Stimulated activated CD4-positive, alpha-beta T cell treated with anti-CD3 and anti-CD28 coated beads, TNF-alpha, amount 100 ng/mL, for 48 hours (primary cell): ENCODE measurements at regions not wholly inside any gene's neighbourhood (a gene's known extent, or its start where the extent isn't known, plus 50 kb on each side); places are given as distances from the start of the nearest gene placed in this dataset.
"Not testable (repeated sequence)": the region's sequence is repeated elsewhere in the genome, so short reads cannot be mapped to it uniquely, and the experiment has no call there.

Source experiments
- DNase-seq, 3 donors: peaks; one replicate each; pipeline ENCODE4 v3.0.0-alpha.2; 2020; ENCODE audit warnings: low read depth in 3 of 3

GRCh38 chr11:91047882-91048281 is 825.0 kb upstream of the CHORDC1 start:
- no peak for DNase-seq

DNA sequence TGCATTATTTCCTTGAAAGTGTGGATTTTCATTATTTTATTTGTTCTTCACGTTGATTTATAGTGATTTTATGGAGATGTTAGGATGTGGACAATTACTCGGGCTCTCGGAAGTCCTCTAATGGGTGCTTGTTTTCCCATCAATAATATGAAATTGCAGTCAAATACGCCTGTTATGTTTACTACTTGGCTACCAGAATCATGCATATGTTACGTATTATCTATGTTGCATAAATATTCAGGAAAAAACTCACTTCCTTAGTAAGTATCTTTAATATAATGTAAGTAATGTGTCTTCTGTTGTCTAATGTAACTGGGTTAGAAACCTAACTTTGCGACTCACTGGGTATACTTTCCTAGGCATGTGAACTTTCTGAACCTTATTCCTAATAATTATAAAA is 823.4 kb upstream of the CHORDC1 start:
- DNase-seq: no peak

DNA sequence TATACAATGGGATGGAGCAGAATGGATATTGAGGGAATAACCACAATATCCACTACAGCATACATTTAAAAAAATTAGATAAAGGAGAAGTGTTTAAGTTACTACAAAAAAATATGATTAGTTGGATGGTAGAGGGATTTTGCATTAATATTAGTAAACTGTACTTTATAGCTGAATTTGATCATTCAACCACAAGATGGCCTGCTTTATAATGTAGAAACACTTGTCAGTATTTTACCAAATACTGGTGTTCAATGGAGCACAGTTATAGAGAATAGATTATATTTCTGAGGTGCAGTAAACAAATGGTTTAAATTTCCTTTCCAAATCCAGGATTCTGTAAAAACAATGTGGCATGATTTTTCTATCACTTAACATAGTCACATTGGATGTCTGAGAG is 818.8 kb upstream of the CHORDC1 start:
- DNase-seq: no peak

GRCh38 chr11:91023731-91024130 is 800.9 kb upstream of the CHORDC1 start:
- DNase-seq: no peak

- DNase-seq: no peak
Observed at GRCh38 chr11:91011503-91011902, 788.7 kb upstream of the CHORDC1 start.

GRCh38 chr11:91005458-91005857 is 782.6 kb upstream of the CHORDC1 start:
- DNase-seq: no peak

GRCh38 chr11:90997241-90997640 is 774.4 kb upstream of the CHORDC1 start:
- DNase-seq: no peak

DNA sequence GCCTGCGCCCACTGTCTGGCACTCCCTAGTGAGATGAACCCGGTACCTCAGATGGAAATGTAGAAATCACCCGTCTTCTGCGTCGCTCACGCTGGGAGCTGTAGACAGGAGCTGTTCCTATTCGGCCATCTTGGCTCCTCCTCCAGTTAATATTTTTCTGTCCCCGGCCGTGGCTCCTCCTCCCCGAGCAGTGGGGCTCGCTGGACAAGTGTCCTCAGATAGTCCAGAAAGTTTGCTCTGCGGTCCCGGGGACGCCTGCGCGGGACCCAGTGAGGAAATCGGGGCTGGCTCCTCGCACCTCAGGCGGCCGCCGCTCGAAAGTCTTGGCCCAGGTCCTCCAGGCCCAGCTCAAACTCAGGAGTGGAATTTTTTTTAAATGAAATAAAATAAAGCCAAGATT is 749.3 kb upstream of the CHORDC1 start:
- DNase-seq: not testable (repeated sequence)

GRCh38 chr11:90947930-90948329 is 725.1 kb upstream of the CHORDC1 start:
- no peak for DNase-seq

GRCh38 chr11:90930252-90930651 is 707.4 kb upstream of the CHORDC1 start:
- DNase-seq: no peak

DNA sequence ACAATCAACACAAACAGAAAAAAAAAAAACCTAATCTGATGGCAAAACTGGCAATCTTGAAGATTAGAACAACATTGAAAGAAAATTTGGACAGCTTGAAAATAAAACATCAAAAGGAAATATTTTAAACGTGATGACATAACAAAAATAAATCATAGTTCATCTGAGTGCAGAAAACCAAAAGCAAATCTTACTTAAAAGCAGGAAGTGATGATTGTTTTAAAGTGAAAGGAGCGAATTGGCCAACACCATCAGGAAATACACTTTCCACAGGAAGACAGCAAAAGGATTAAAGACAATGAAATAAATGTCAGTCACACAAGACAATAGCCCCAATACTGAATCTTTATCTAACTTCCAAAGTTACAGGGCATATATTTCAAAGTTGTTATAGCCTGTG is 696.5 kb upstream of the CHORDC1 start:
- no peak for DNase-seq

GRCh38 chr11:90916706-90917105 is 693.9 kb upstream of the CHORDC1 start:
- no peak for DNase-seq

GRCh38 chr11:90913131-90913668 is 690.4 kb upstream of the CHORDC1 start:
- DNase-seq: no peak

DNA sequence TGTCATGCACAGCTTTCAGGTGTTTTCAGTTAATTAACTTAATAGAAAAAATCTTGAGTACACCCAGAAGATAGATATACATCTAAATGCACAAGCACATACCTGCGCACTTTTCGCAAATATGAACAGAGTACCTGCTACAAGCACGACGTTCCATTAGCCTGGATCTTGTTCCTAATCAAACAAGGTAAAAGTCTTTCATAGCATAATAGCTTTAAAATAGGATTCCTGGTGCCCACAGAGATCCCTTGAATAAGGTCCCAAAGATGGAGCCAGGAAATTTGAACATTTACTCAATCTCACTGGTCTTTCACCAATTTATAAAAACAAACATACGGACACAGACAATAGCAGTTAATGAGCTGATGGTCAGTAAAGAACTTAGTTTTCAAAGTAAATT is 689.8 kb upstream of the CHORDC1 start:
- no peak for DNase-seq

GRCh38 chr11:90911192-90911591 is 688.3 kb upstream of the CHORDC1 start:
- no peak for DNase-seq

DNA sequence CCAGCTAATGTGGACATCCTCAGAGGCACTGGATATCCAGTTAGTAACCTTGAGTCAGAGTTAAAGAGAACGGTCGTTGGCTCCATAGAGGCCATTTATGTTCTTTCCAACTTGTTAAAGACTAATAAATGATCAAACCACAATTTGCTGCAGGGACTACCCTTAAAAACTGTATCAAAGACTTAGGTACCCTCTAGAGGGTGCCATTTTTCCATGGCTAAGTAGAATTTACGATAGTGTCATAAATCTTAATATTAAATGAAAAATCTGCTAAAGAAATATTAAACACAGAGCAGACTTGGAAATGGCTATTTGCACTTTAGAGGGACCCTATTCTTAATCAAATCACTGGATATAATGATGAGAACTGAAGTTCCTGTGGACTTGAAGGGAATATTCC is 685.2 kb upstream of the CHORDC1 start:
- no peak for DNase-seq

DNA sequence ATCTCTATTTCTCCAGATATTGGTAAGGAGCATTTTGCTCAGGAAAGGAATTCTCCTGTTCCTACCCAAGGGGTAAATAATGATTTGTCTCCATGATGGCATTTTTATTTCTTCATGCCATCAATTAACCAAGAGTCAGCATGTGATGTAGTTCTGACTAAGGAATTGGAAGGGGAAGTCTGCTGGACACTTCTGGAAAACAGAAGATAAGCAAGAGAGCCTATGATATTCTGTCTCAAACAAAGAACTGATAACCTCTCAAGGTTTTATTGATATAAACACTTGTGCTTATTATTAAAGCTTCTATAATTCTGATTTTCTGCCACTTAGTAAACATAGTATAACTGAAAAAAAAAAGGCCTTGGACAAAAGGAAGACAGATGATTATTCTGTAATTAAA is 673.0 kb upstream of the CHORDC1 start:
- DNase-seq: no peak

DNA sequence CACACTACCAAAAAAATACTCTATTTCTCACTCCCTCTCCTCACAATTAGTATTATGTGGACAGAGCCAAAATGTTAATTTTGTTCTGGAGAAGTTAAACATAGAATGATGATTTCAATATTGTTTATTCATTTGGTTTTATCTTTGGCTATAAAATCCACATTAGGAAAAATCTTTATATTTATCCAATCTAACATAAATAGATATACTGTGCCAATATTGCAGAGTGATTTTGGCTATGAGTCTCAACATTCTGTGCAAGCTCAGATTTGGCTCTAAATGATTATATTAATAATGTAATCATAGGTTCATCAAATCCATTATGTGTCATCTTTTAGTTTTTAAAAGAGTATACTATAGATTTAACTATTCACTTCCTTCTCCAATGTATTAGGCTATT is 667.5 kb upstream of the CHORDC1 start:
- DNase-seq: no peak

- DNase-seq: no peak
Observed at GRCh38 chr11:90884181-90884580, 661.3 kb upstream of the CHORDC1 start.

DNA sequence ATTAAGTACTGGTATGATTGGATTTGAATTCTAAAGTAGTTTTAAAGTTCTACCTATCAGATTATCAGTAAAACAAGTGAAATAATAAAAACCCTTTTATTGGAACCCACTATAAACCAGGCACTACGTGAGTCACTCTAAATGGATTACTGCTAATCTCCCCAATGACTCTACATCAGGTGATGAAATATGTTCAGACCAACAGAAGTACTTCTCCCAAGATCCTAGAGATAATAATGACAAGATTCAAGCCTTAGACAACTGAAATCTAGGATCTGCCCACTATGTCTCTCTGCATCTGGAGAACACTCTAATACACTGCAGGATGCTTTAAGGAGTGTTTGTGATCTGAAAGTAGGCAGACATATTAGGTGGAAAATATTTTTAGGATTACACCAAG is 652.1 kb upstream of the CHORDC1 start:
- no peak for DNase-seq

GRCh38 chr11:90874281-90874680 is 651.4 kb upstream of the CHORDC1 start:
- no peak for DNase-seq

DNA sequence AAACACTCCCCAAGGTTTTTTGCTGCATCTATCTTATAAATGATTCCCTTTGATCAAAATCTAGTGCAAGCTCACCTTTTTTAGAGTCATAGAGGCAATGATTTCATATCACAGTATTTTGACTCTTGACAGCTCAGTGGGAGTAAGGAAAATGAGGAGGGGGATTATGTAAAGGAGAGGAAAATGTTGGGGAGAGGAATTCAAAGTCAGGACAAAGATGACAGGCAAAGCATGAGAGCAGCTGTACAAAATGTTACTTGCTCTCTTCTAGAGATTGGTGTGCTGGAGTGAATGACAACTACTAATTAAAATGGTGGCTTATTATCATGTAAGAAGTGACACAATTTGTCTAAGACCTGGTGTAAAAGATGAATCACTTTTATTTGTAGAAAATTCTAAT is 644.6 kb upstream of the CHORDC1 start:
- DNase-seq: no peak

GRCh38 chr11:90856790-90857189 is 633.9 kb upstream of the CHORDC1 start:
- no peak for DNase-seq

GRCh38 chr11:90855531-90855930 is 632.7 kb upstream of the CHORDC1 start:
- DNase-seq: no peak

DNA sequence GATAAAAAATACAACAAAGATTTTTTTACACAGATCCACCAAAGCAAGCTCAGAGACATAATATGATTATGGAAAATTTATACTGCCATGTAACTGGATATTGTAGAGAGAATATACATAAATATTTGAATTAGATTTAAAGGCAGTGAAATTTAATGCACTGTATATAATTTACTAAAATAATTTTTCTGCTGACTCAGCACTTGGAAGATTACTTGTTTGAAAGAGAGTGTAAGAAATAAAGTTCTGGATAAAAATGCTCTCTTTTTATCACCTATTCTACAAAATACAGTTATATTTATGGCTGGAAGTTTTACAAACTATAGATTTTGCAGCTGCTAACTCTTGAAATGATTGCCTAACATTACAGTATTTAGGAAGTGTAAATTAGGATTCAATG is 628.3 kb upstream of the CHORDC1 start:
- DNase-seq: no peak
